SK-N-SH (cell line): ENCODE measurements at regions not wholly inside any gene's neighbourhood (a gene's known extent, or its start where the extent isn't known, plus 50 kb on each side); places are given as distances from the start of the nearest gene placed in this dataset.

Experiments used
- CTCF ChIA-PET: fragments of 300-600, 350-600 bp; formaldehyde crosslinking; extraction: SDS; loops from one replicate; lab custom pipeline; 2021; lab: Yijun Ruan, JAX
- POLR2A ChIA-PET: fragments of 350-600 bp; sonication (Branson Sonifier 250); formaldehyde crosslinking; extraction: SDS; loops from one replicate; lab custom pipeline; 2020; ENCODE audit warnings: antibody characterized with exemption, inconsistent platforms; lab: Yijun Ruan, JAX
- DNase-seq: peaks from one replicate; pipeline ENCODE4 v3.0.0; 2012
- H2AFZ ChIP-seq: fragments of 200-600 bp; sonication (generic); 2 replicates; pipeline ENCODE4 v1.8.1; 2016; ENCODE audit warnings: antibody characterized with exemption, mild to moderate bottlenecking, low read depth
- H3F3A ChIP-seq: fragments of 200-600 bp; sonication (generic); replicated peaks from 2 replicates; pipeline ENCODE3; 2016; ENCODE audit warnings: antibody characterized with exemption, mild to moderate bottlenecking; ENCODE audit not compliant: insufficient read depth
- H3K27ac ChIP-seq, 2 experiments: fragments of 200-500 bp in 1 of 2; fragments of 200-600 bp in 1 of 2; sonication (Bioruptor generic) in 1 of 2; sonication (generic), shearing (Covaris generic) in 1 of 2; 2 replicates each; pipeline versions ENCODE4 v1.5.1 to v1.6.1; 2014 to 2016; ENCODE audit warnings: low read depth in 2 of 2, inconsistent platforms in 1 of 2, low read length in 1 of 2, mild to moderate bottlenecking in 1 of 2, mixed read lengths in 1 of 2
- H3K27me3 ChIP-seq: fragments of 200-600 bp; sonication (generic), shearing (Covaris generic); 2 replicates; pipeline ENCODE4 v1.6.1; 2016; ENCODE audit warnings: mixed run types; ENCODE audit not compliant: insufficient read depth
- H3K36me3 ChIP-seq, 2 experiments: fragments of 200-500 bp in 1 of 2; fragments of 200-600 bp in 1 of 2; sonication (Bioruptor generic) in 1 of 2; sonication (generic) in 1 of 2; replicated peaks in 1 of 2; 2 replicates each; pipeline versions ENCODE3 to v1.5.1; 2014 to 2016; ENCODE audit warnings: low read length in 1 of 2, mild to moderate bottlenecking in 1 of 2; ENCODE audit not compliant: insufficient read depth in 2 of 2, control insufficient read depth in 1 of 2
- H3K4me1 ChIP-seq, 2 experiments: fragments of 200-500 bp in 1 of 2; fragments of 200-600 bp in 1 of 2; sonication (Bioruptor generic) in 1 of 2; sonication (generic), shearing (Covaris generic) in 1 of 2; 2 replicates each; pipeline versions ENCODE4 v1.5.1 to v1.6.1; 2014 to 2016; ENCODE audit warnings: low read depth in 1 of 2, low read length in 1 of 2, mixed run types in 1 of 2; ENCODE audit not compliant: insufficient read depth in 2 of 2, control insufficient read depth in 1 of 2
- H3K4me2 ChIP-seq: fragments of 200-600 bp; sonication (generic), shearing (Covaris generic); 2 replicates; pipeline ENCODE4 v1.6.1; 2017; ENCODE audit warnings: mixed run types
- H3K4me3 ChIP-seq, 2 experiments: fragments of 200-500 bp in 1 of 2; fragments of 200-600 bp in 1 of 2; sonication (Bioruptor generic) in 1 of 2; sonication (generic), shearing (Covaris generic) in 1 of 2; 2 replicates each; pipeline versions ENCODE4 v1.5.1 to v1.8.1; 2014 to 2016; ENCODE audit warnings: low read depth in 2 of 2, inconsistent platforms in 1 of 2, low read length in 1 of 2, mild to moderate bottlenecking in 1 of 2, mixed read lengths in 1 of 2, moderate library complexity in 1 of 2
- H3K79me2 ChIP-seq: fragments of 200-600 bp; sonication (generic); 2 replicates; pipeline ENCODE4 v1.8.1; 2017; ENCODE audit warnings: mild to moderate bottlenecking; ENCODE audit not compliant: insufficient read depth
- H3K9ac ChIP-seq: fragments of 200-600 bp; sonication (generic); 2 replicates; pipeline ENCODE4 v1.6.1; 2017; ENCODE audit warnings: mixed run types
- H3K9me2 ChIP-seq: fragments of 200-600 bp; sonication (generic); 2 replicates; pipeline ENCODE4 v1.6.1; 2017; ENCODE audit warnings: mixed run types
- H3K9me3 ChIP-seq: fragments of 200-600 bp; sonication (generic); 2 replicates; pipeline ENCODE4 v1.6.1; 2017; ENCODE audit warnings: mixed run types, mild to moderate bottlenecking, moderate library complexity
- H4K20me1 ChIP-seq: fragments of 200-600 bp; sonication (generic); 2 replicates; pipeline ENCODE4 v1.6.1; 2017; ENCODE audit warnings: mild to moderate bottlenecking, mixed run types; ENCODE audit not compliant: insufficient read depth
- CTCF ChIP-seq: fragments of 200-600 bp; sonication (generic); IDR thresholded peaks from 2 replicates; pipeline ENCODE4 v1.6.1; 2017; ENCODE audit warnings: antibody characterized with exemption, mild to moderate bottlenecking, moderate library complexity
- FOXM1 ChIP-seq: IDR thresholded peaks from 2 replicates; pipeline ENCODE4 v1.4.0; 2012; ENCODE audit warnings: low read depth, mild to moderate bottlenecking
- MAX ChIP-seq: IDR thresholded peaks from 2 replicates; pipeline ENCODE4 v1.4.0; 2012; ENCODE audit warnings: low read depth
- MXI1 ChIP-seq: IDR thresholded peaks from 2 replicates; pipeline ENCODE4 v1.6.1; 2012; ENCODE audit warnings: mild to moderate bottlenecking, low read depth, low read length, improper control_type of control experiment
- RCOR1 ChIP-seq: fragments of 150-350 bp; IDR thresholded peaks from 2 replicates; pipeline ENCODE4 v1.6.1; 2017; ENCODE audit warnings: antibody characterized with exemption, low read length
- REST ChIP-seq: IDR thresholded peaks from 2 replicates; pipeline ENCODE4 v1.6.1; 2012; ENCODE audit warnings: mild to moderate bottlenecking, low read depth, low read length, moderate library complexity
- TAF1 ChIP-seq: IDR thresholded peaks from 2 replicates; pipeline ENCODE4 v1.6.1; 2012; ENCODE audit warnings: low read depth, mild to moderate bottlenecking, low read length, moderate library complexity, borderline replicate concordance
- USF2 ChIP-seq: fragments of 150-350 bp; IDR thresholded peaks from 2 replicates; pipeline ENCODE4 v1.6.1; 2017; ENCODE audit warnings: antibody characterized with exemption, low read length, low read depth, borderline replicate concordance
- YY1 ChIP-seq: IDR thresholded peaks from 2 replicates; pipeline ENCODE4 v1.4.0; 2012; ENCODE audit warnings: low read depth, mild to moderate bottlenecking
- ZBTB33 ChIP-seq: IDR thresholded peaks from 2 replicates; pipeline ENCODE4 v1.4.0; 2012; ENCODE audit warnings: low read depth, borderline replicate concordance
- WGBS: methylation state at CpG from one replicate; pipeline ENCODE4 v1.1.6; 2017; ENCODE audit warnings: low lambda C conversion rate; 5-methylcytosine and 5-hydroxymethylcytosine counted together

GRCh38 chr3:103048068-103048722 is 613.4 kb downstream of the ZPLD1 start:
- no peak overlapping the region for H3K4me2 ChIP-seq
- CTCF ChIA-PET: no interaction called here
- WGBS: 72% methylated on average over 5 of the region's 5 CpGs

More at GRCh38 chr3:103048068-103048722, 613.4 kb downstream of the ZPLD1 start:
- no peak overlapping the region for H2AFZ ChIP-seq
- H3K36me3 ChIP-seq: no peaks in the 10 kb centered on the region
- no peaks in the 10 kb centered on the region for H3K27me3 ChIP-seq
- no peak for DNase-seq
- no peaks in the 10 kb centered on the region for H3K9me2 ChIP-seq
- TF ChIP-seq MAX: no peak
- no peak for TF ChIP-seq CTCF
- TF ChIP-seq YY1: no peak
- no peak for TF ChIP-seq RCOR1
- no peak for TF ChIP-seq TAF1
- TF ChIP-seq MXI1: no peak
- no peak for TF ChIP-seq REST
- TF ChIP-seq FOXM1: no peak
- no peak for TF ChIP-seq ZBTB33
- no peak for TF ChIP-seq USF2
- TF ChIP-seq, all 33 proteins: peak for 0
- no peaks in the 10 kb centered on the region for H3K9me3 ChIP-seq
- H3K79me2 ChIP-seq: no peaks in the 10 kb centered on the region
- H4K20me1 ChIP-seq: no peaks in the 10 kb centered on the region
- no peak overlapping the region for H3K9ac ChIP-seq
- H3K4me1 ChIP-seq: peaks cover 0 to 4% of the 10 kb centered on the region in 2 experiments; a peak in 1 of 4 replicates
- no peak overlapping the region for H3K4me3 ChIP-seq
- POLR2A ChIA-PET: no interaction called here
- no peak overlapping the region for H3K27ac ChIP-seq
- H3F3A ChIP-seq: peaks cover 3% of the 10 kb centered on the region
